ENCODE measurements at regions not wholly inside any gene's neighbourhood (a gene's known extent, or its start where the extent isn't known, plus 50 kb on each side); places are given as distances from the start of the nearest gene placed in this dataset.

GRCh38 chr1:115430441-115431158, 92.6 kb upstream of the NGF start:
- DNase-seq (ENCODE audit: extremely low read depth, low read depth), result peak; percentile 67
- TF ChIP-seq CTCF (IDR thresholded peaks at IDR 0.05; ENCODE audit: low read depth, low read length), result no peak

- no peak for DNase-seq (ENCODE audit: extremely low read depth, low read depth)
- no peak for TF ChIP-seq CTCF (IDR thresholded peaks at IDR 0.05; ENCODE audit: low read depth, low read length)
These were observed 91.8 kb upstream of the NGF start for GRCh38 chr1:115429884-115430283.

- no peak for TF ChIP-seq CTCF (IDR thresholded peaks at IDR 0.05; ENCODE audit: low read depth, low read length)
- DNase-seq (ENCODE audit: extremely low read depth, low read depth), result no peak
These were observed 91.2 kb upstream of the NGF start for GRCh38 chr1:115429241-115429640.

GRCh38 chr1:115428676-115429075, 90.6 kb upstream of the NGF start:
- no peak for TF ChIP-seq CTCF (IDR thresholded peaks at IDR 0.05; ENCODE audit: low read depth, low read length)
- DNase-seq (ENCODE audit: extremely low read depth, low read depth), result no peak

GRCh38 chr1:115428256-115428655, 90.2 kb upstream of the NGF start:
- no peak for TF ChIP-seq CTCF (IDR thresholded peaks at IDR 0.05; ENCODE audit: low read depth, low read length)
- DNase-seq (ENCODE audit: extremely low read depth, low read depth), result no peak

- no peak for TF ChIP-seq CTCF (IDR thresholded peaks at IDR 0.05; ENCODE audit: low read depth, low read length)
- DNase-seq (ENCODE audit: extremely low read depth, low read depth), result no peak
These were observed 88.9 kb upstream of the NGF start for GRCh38 chr1:115426956-115427355.

GRCh38 chr1:115426231-115426771, 88.3 kb upstream of the NGF start:
- TF ChIP-seq CTCF (IDR thresholded peaks at IDR 0.05; ENCODE audit: low read depth, low read length), result no peak
- DNase-seq (ENCODE audit: extremely low read depth, low read depth), result peak; percentile 29

Data from AG09319 (cell line).